GM12872 (cell line): ENCODE measurements at regions not wholly inside any gene's neighbourhood (a gene's known extent, or its start where the extent isn't known, plus 50 kb on each side); places are given as distances from the start of the nearest gene placed in this dataset.

Experiments used
- TF ChIP-seq, protein P1 (sequence below): IDR thresholded peaks from 3 replicates; pipeline ENCODE4 v1.5.1; 2011; ENCODE audit warnings: low read depth, mild to moderate bottlenecking, low read length, moderate library complexity; ENCODE audit not compliant: insufficient read depth

DNA sequence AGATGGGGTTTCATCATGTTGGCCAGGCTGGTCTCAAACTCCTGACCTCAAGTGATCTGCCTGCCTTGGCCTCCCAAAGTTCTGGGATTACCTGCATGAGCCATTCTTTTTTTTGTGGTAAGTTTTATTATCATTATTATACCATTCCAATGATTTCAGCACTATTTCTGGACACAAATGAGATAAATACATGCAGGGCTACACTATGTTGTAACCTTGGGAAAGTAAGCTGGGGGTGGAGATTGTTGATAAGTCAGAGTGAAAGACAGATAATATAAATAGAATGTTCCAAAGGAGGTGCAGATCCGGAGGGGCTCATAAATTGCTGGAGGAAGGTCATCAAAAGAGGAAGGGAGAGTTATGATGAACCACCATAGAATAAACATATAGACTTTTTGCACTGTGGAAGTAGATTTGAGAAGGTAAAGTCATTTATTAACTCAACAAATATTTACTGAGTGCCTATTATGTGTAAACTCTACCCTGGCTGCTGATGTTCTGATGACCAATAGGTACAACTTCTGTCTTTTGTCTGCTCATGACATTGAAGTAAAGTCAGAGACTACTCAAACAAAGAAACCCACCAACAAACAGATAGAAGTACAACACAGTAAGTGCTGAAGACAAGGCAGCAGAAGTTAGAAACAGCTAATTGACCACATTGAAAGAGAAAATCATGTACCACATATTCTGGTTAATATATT, 478.9 kb upstream of the GOLIM4 start:
- TF ChIP-seq, protein P1, sequence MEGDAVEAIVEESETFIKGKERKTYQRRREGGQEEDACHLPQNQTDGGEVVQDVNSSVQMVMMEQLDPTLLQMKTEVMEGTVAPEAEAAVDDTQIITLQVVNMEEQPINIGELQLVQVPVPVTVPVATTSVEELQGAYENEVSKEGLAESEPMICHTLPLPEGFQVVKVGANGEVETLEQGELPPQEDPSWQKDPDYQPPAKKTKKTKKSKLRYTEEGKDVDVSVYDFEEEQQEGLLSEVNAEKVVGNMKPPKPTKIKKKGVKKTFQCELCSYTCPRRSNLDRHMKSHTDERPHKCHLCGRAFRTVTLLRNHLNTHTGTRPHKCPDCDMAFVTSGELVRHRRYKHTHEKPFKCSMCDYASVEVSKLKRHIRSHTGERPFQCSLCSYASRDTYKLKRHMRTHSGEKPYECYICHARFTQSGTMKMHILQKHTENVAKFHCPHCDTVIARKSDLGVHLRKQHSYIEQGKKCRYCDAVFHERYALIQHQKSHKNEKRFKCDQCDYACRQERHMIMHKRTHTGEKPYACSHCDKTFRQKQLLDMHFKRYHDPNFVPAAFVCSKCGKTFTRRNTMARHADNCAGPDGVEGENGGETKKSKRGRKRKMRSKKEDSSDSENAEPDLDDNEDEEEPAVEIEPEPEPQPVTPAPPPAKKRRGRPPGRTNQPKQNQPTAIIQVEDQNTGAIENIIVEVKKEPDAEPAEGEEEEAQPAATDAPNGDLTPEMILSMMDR, result no peak

DNA sequence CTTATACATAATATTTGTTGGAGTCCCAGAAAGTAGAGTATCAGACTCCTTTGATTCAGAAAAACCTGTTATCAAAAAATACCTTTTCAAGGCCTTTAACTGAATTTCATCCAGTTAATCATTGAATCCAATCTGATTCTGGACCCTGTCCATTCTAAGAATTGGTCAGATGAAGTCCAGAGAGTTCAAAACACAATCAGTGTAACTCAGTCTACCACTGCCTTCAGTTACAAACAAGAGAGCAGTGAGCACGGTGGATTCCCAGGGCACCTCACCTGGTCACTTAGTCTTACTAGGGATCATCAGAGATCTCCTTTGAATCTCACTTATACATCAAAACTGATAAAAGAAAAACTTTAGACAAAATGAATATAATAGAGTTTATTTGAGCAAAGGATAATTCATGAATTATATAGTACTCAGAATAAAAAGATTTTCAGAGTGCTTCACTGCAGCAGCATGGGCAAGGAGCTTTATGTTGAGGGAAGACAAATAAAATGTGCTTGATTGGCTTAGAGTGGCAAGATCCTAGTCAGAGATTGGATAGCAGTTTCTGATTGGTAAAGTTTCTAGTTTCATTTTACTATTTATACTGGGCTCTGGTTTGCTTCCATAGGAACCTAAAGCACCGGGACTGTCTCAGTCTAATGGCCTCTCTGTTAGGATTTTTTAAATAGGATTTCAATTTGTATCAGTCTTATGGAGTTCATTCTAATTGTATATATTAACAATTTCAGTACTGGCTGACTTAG, 474.9 kb upstream of the GOLIM4 start:
- TF ChIP-seq, protein P1, result no peak

DNA sequence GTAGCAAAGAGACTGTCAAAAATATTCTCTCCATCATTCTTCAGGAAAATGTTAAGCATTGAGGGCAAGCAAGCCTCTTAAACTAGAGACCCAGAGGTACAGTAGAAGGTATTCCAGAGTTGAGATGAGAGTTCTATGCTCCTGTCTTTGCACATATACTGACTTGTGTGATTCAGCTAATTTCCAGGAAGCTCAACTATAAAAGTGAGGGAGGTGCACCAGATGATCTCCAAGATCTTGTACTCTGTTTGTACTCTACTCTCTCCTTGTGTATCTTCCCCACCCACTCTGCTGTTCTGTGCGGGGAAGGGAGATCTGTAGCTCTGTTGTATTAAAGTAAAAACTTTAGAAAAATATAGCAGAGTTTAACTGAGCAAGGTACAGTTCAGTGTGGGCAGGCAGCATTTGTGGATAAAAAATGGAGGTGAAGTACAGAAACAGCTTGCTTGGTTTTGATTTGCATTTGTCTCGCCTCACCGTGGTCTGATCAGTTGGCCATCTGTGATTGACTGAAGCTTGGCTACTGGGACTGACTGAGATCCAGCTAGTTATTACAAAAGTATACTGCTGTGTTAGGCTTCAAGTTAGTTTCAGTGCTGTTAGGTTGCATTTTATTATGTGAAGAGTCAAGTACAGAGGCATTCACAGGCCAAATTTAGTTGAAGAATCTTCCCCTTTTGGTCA, 463.1 kb upstream of the GOLIM4 start:
- TF ChIP-seq, protein P1, result no peak

DNA sequence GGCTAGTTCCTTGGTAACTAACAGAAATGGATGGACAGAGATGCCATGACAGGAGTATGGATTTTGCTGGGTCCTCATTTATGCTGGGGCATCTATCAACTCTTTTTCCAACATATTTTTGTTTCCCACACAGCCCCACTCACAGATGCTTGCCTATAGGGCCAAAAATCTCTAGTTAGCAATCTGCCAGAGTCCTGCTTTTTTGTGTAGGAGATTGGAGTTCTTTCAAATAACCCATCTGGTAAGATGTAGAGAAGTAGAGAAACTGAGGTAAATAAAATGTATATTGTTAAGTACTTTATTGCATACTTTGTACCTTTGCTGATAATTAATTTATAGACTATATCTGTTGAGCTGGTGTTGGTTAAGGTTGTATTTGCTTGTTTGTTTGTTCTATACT, 456.5 kb upstream of the GOLIM4 start:
- TF ChIP-seq, protein P1, result no peak

DNA sequence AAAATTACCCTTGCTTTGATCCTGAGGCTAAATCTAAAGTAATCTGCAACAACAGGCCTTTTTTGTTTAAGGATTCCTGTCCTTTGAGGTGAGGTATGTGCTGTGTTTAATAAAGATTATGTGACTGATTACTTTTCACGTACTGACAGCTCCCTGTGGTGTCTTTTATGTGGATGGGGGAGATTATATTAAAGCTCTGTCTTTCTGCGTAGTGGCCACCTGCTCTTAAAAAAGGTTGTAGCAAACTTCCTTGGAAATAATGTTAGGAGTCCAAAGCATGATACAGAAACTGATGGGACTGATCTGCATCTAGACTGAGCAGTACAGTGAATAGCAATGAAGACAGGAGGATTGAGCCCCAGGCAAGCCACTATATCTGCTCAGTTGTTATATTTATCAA, 453.0 kb upstream of the GOLIM4 start:
- TF ChIP-seq, protein P1, result no peak

DNA sequence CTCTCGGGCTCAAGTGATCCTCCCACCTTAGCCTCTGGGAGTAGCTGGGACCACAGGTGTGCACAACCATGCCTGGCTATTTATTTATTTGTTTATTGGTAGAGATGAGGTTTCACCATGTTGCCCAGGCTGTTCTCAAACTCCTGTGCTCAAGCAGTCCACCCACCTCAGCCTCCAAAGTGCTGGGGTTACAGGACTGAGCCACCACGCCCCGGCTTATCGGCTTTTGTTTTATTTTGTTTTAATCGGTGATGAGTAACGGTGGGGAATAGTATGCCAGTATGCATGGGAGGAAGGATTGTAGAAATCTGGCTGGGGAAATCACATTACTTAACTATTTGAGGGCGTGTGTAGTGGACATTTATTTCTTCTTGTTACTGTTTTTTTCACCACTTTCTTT, 451.0 kb upstream of the GOLIM4 start:
- TF ChIP-seq, protein P1, result no peak

DNA sequence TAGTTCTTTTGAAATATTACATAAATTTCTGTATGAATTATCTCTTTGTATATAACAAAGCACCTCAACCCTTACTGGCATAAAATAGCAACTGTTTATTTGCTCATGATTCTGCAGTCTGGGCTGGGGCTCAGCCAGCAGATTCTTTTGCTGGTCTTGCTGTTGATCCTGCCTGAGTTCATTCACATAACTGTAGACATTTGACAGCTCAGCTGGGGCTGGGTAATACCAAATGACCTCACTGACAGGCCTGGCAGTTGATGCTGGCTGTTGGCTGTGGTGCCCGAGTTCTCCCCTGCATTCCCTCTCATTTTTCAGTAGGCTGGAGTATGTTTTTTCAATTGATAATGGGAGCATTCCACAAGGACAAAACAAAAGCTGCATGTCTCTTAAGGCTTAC, 449.9 kb upstream of the GOLIM4 start:
- TF ChIP-seq, protein P1, result no peak
